Body of pancreas (tissue), 4 donors: ENCODE measurements at regions not wholly inside any gene's neighbourhood (a gene's known extent, or its start where the extent isn't known, plus 50 kb on each side); places are given as distances from the start of the nearest gene placed in this dataset.

ENCODE experiments used
- ATAC-seq: fragments of 150-250 bp; one replicate; pipeline ENCODE4 v1.9.1; 2016
- DNase-seq, 4 donors: peaks; one replicate each; pipeline ENCODE4 v3.0.0-alpha.2; 2019
- H3K27ac ChIP-seq, 4 donors: fragments of 200-600 bp; sonication (generic); 1 replicate in 3 of 4; 2 replicates in 1 of 4; pipeline versions ENCODE4 v1.5.1 to v1.6.1; 2016 to 2019; ENCODE audit warnings: mild to moderate bottlenecking in 1 of 4, mixed read lengths in 1 of 4, moderate library complexity in 1 of 4
- H3K27me3 ChIP-seq, 2 donors: fragments of 200-600 bp; sonication (generic); one replicate each; pipeline ENCODE4 v1.6.0; 2016; ENCODE audit warnings: mild to moderate bottlenecking in 1 of 2
- H3K36me3 ChIP-seq, 2 donors: fragments of 200-600 bp; sonication (generic); replicated peaks in 1 of 2; 2 replicates each; pipeline ENCODE4 v1.5.1; 2016; ENCODE audit warnings: low read depth in 2 of 2; ENCODE audit not compliant: insufficient read depth in 1 of 2
- H3K4me1 ChIP-seq: fragments of 200-600 bp; sonication (generic); one replicate; pipeline ENCODE4 v1.6.0; 2016
- H3K4me3 ChIP-seq, 2 donors: fragments of 200-600 bp; sonication (generic); 1 replicate in 1 of 2; 2 replicates in 1 of 2; pipeline ENCODE4 v1.5.1; 2016 to 2019
- H3K9me3 ChIP-seq, 3 donors: fragments of 200-600 bp; sonication (generic); 1 replicate in 2 of 3; 2 replicates in 1 of 3; pipeline ENCODE4 v1.5.1; 2016
- CTCF ChIP-seq, 7 experiments: fragments of 450-650 bp in 4 of 7; fragments of 200-600 bp in 3 of 7; sonication (generic) in 3 of 7; IDR thresholded peaks; one replicate each; pipeline ENCODE4 v1.5.1; 2016 to 2019; ENCODE audit warnings: antibody characterized with exemption in 7 of 7
- POLR2A ChIP-seq, 3 donors: fragments of 450-650 bp; IDR thresholded peaks; one replicate each; pipeline ENCODE4 v1.6.1; 2016; ENCODE audit warnings: antibody characterized with exemption in 3 of 3, mild to moderate bottlenecking in 2 of 3
- WGBS, 2 donors: methylation state at CpG; one replicate each; pipeline ENCODE4 v1.1.5; 2017; 5-methylcytosine and 5-hydroxymethylcytosine counted together
- intact Hi-C: fragments of 100-400 bp; cut with DNase I; formaldehyde crosslinking; loops from one replicate; pipeline ENCODE4 v1.15.1; 2023

GRCh38 chr6:121839896-121840295, 404.4 kb downstream of the GJA1 start:
- Histone ChIP-seq H3K4me1 (no peaks in the 10 kb centered on the region), H3K27me3 (no peaks in the 10 kb centered on the region), H3K4me3 (no peak overlapping the region), H3K9me3 (no peaks in the 10 kb centered on the region), H3K27ac (no peak overlapping the region), H3K36me3 (no peaks in the 10 kb centered on the region)
- no peak for DNase-seq
- intact Hi-C loops, result no loop called here
- 45 to 55% methylated on average over 1 of the region's 1 CpG for WGBS, 2 donors
- no peak for TF ChIP-seq CTCF (IDR thresholded peaks at IDR 0.05)
- TF ChIP-seq POLR2A (IDR thresholded peaks at IDR 0.05), result no peak
- no peak for ATAC-seq

- Histone ChIP-seq H3K9me3 (no peaks in the 10 kb centered on the region), H3K27ac (no peak overlapping the region), H3K4me3 (no peak overlapping the region), H3K27me3 (no peaks in the 10 kb centered on the region), H3K4me1 (peaks cover 4% of the 10 kb centered on the region), H3K36me3 (no peaks in the 10 kb centered on the region)
- WGBS, 2 donors, result 85 to 87% methylated on average over 3 of the region's 3 CpGs
- no peak for DNase-seq
- intact Hi-C loops, result no loop called here
- TF ChIP-seq CTCF (IDR thresholded peaks at IDR 0.05) (no peak), POLR2A (IDR thresholded peaks at IDR 0.05) (no peak)
- ATAC-seq, result no peak
Measured at GRCh38 chr6:121844898-121845297, 409.5 kb downstream of the GJA1 start.

- DNase-seq (no peak), ATAC-seq (no peak)
- intact Hi-C loops, result no loop called here
- 68 to 79% methylated on average over 4 of the region's 4 CpGs for WGBS, 2 donors
- Histone ChIP-seq H3K4me3 (no peak overlapping the region), H3K27me3 (no peaks in the 10 kb centered on the region), H3K36me3 (no peaks in the 10 kb centered on the region), H3K9me3 (no peaks in the 10 kb centered on the region), H3K4me1 (peaks cover 4% of the 10 kb centered on the region), H3K27ac (no peak overlapping the region)
- no peak for TF ChIP-seq POLR2A (IDR thresholded peaks at IDR 0.05)
- TF ChIP-seq CTCF (IDR thresholded peaks at IDR 0.05), result no peak
Measured at GRCh38 chr6:121847806-121848522, 412.5 kb downstream of the GJA1 start.

GRCh38 chr6:121848523-121849255, 413.2 kb downstream of the GJA1 start:
- H3K4me3 ChIP-seq, result no peak overlapping the region
- intact Hi-C loops, result no loop called here
- H3K9me3 ChIP-seq, result no peaks in the 10 kb centered on the region
- no peak for TF ChIP-seq POLR2A (IDR thresholded peaks at IDR 0.05)
- TF ChIP-seq CTCF (IDR thresholded peaks at IDR 0.05), result no peak
- ATAC-seq (no peak), DNase-seq (no peak)
- no peaks in the 10 kb centered on the region for H3K36me3 ChIP-seq
- H3K4me1 ChIP-seq, result peaks cover 4% of the 10 kb centered on the region
- no peak overlapping the region for H3K27ac ChIP-seq
- no peaks in the 10 kb centered on the region for H3K27me3 ChIP-seq
- 69 to 74% methylated on average over 6 of the region's 6 CpGs for WGBS, 2 donors
